Upper lobe of left lung (tissue), 6 donors: ENCODE measurements at regions not wholly inside any gene's neighbourhood (a gene's known extent, or its start where the extent isn't known, plus 50 kb on each side); places are given as distances from the start of the nearest gene placed in this dataset.
A peak's percentile ranks its signal among the peaks of the same experiment; 100 is the strongest.

Experiments used
- ATAC-seq, 2 donors: fragments of 200-7000 bp; cut with Tn5 transposase; one replicate each; pipeline ENCODE4 v1.9.1; 2022; ENCODE audit warnings: mild to moderate bottlenecking in 2 of 2, moderate library complexity in 2 of 2; ENCODE audit not compliant: low FRiP score in 2 of 2
- DNase-seq, 2 donors: peaks; one replicate each; pipeline ENCODE4 v3.0.0-alpha.2; 2019 to 2020
- H3K27ac ChIP-seq, 4 donors: fragments of 200-600 bp; sonication (generic); one replicate each; pipeline ENCODE4 v1.5.1; 2016 to 2019
- H3K27me3 ChIP-seq, 4 donors: fragments of 200-600 bp; sonication (generic); one replicate each; pipeline ENCODE4 v1.5.1; 2017 to 2019
- H3K36me3 ChIP-seq, 4 donors: fragments of 200-600 bp; sonication (generic); one replicate each; pipeline ENCODE4 v1.5.1; 2016 to 2019
- H3K4me1 ChIP-seq, 4 donors: fragments of 200-600 bp; sonication (generic); one replicate each; pipeline ENCODE4 v1.5.1; 2018 to 2019
- H3K4me3 ChIP-seq, 4 donors: fragments of 200-600 bp; sonication (generic); one replicate each; pipeline ENCODE4 v1.5.1; 2017 to 2019; ENCODE audit warnings: mild to moderate bottlenecking in 2 of 4, moderate library complexity in 1 of 4
- H3K9me3 ChIP-seq, 4 donors: fragments of 200-600 bp; sonication (generic); one replicate each; pipeline ENCODE4 v1.5.1; 2018 to 2019
- EP300 ChIP-seq, 4 donors: sonication (generic); formaldehyde crosslinking; IDR thresholded peaks; one replicate each; pipeline ENCODE4 v1.5.1; 2017; ENCODE audit warnings: antibody characterized with exemption in 4 of 4, control low read depth in 2 of 4
- POLR2A ChIP-seq, 4 donors: fragments of 450-650 bp; IDR thresholded peaks; one replicate each; pipeline ENCODE4 v1.5.1; 2016 to 2017; ENCODE audit warnings: antibody characterized with exemption in 4 of 4, mild to moderate bottlenecking in 2 of 4
- POLR2AphosphoS5 ChIP-seq, 2 donors: sonication (generic); formaldehyde crosslinking; IDR thresholded peaks; one replicate each; pipeline ENCODE4 v1.5.1; 2017; ENCODE audit warnings: antibody characterized with exemption in 2 of 2
- WGBS, 2 donors: methylation state at CpG; one replicate each; pipeline ENCODE4 v1.1.5; 2017 to 2018; 5-methylcytosine and 5-hydroxymethylcytosine counted together
- TF ChIP-seq, protein P1 (sequence below), 6 experiments: fragments of 450-650 bp in 4 of 6; fragments of 200-600 bp in 2 of 6; sonication (generic) in 2 of 6; IDR thresholded peaks; one replicate each; pipeline ENCODE4 v1.5.1; 2016 to 2019; ENCODE audit warnings: antibody characterized with exemption in 6 of 6
- donor health status: DM: no; HTN: no; CAD: no; lungs with moderate emphysema.
- donor health status: DM: no; HTN: yes; CAD: no; lungs with severe emphysema.

DNA sequence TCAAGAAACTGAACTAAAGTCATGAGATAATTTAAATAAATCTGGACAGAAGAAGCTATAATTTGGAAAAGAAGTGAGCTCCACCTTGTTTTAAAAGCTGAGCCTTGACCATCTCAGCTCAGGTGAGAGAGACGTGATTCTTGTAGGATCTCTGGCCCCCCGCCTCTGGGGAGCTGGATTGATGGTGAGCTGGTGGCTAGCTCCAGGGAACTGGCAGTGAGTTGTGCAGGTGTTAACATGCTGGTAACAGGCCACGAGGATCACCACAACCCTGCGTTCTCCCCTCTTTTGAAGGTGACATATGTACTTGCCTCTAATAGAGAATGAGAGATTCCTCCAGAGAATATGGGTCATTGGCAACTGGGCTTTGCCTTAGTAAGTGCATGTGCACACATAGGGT is 485.1 kb downstream of the IRS2 start:
- DNase-seq (no peak), ATAC-seq (no peak)
- no peaks in the 10 kb centered on the region for H3K27me3 ChIP-seq
- H3K4me1 ChIP-seq: no peaks in the 10 kb centered on the region
- H3K27ac ChIP-seq: no peak overlapping the region
- WGBS, 2 donors: 88 to 95% methylated on average over 4 of the region's 4 CpGs
- H3K36me3 ChIP-seq: no peaks in the 10 kb centered on the region
- no peak overlapping the region for H3K4me3 ChIP-seq
- no peaks in the 10 kb centered on the region for H3K9me3 ChIP-seq
- TF ChIP-seq, protein P1, sequence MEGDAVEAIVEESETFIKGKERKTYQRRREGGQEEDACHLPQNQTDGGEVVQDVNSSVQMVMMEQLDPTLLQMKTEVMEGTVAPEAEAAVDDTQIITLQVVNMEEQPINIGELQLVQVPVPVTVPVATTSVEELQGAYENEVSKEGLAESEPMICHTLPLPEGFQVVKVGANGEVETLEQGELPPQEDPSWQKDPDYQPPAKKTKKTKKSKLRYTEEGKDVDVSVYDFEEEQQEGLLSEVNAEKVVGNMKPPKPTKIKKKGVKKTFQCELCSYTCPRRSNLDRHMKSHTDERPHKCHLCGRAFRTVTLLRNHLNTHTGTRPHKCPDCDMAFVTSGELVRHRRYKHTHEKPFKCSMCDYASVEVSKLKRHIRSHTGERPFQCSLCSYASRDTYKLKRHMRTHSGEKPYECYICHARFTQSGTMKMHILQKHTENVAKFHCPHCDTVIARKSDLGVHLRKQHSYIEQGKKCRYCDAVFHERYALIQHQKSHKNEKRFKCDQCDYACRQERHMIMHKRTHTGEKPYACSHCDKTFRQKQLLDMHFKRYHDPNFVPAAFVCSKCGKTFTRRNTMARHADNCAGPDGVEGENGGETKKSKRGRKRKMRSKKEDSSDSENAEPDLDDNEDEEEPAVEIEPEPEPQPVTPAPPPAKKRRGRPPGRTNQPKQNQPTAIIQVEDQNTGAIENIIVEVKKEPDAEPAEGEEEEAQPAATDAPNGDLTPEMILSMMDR (IDR thresholded peaks at IDR 0.05): no peak
- TF ChIP-seq EP300 (IDR thresholded peaks at IDR 0.05) (no peak), POLR2A (IDR thresholded peaks at IDR 0.05) (no peak), POLR2AphosphoS5 (IDR thresholded peaks at IDR 0.05) (no peak)

DNA sequence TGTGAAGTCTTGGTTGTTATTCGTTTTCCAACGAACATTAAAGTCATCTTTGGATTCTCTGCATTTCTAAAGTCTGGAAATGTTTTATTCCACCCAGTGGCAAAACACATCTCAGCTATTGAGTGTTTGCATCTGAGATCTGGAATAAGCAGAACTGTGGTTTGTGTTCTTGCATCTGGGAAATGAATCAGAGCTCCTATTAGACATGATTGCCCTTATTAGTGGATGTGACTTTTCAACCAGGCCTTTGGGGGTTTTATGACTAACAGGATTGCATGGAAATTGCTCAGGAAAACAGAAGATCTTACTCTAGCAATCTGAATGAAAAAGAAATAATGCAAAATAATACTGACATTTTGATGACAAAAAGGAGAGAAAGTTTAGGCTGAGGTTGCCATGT is 488.8 kb downstream of the IRS2 start:
- no peak overlapping the region for H3K4me3 ChIP-seq
- no peaks in the 10 kb centered on the region for H3K36me3 ChIP-seq
- DNase-seq: no peak
- WGBS, 2 donors: 68 to 98% methylated on average over 2 of the region's 2 CpGs
- no peak overlapping the region for H3K27ac ChIP-seq
- TF ChIP-seq, protein P1 (IDR thresholded peaks at IDR 0.05): no peak
- TF ChIP-seq EP300 (IDR thresholded peaks at IDR 0.05): no peak
- no peak for TF ChIP-seq POLR2A (IDR thresholded peaks at IDR 0.05)
- TF ChIP-seq POLR2AphosphoS5 (IDR thresholded peaks at IDR 0.05): no peak
- H3K27me3 ChIP-seq: no peaks in the 10 kb centered on the region
- no peak for ATAC-seq
- no peaks in the 10 kb centered on the region for H3K4me1 ChIP-seq
- H3K9me3 ChIP-seq: no peaks in the 10 kb centered on the region

DNA sequence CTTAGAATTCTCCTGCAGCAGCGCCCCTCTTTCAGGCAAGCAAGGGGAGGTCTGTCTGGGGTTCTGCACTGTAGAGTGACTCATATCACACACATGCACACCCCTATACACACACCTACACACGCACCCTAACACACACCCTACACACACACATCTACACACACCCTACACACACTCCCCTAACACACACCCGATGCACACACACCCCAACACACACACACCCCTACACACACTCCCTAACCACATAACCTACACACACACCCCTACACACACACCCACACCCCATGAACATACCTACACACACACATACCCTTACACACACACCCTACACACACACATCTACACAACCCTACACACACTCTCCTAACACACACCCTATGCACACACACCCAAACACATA is 493.2 kb downstream of the IRS2 start:
- 91 to 95% methylated on average over 3 of the region's 3 CpGs for WGBS, 2 donors
- TF ChIP-seq POLR2A (IDR thresholded peaks at IDR 0.05) (no peak), EP300 (IDR thresholded peaks at IDR 0.05) (no peak), POLR2AphosphoS5 (IDR thresholded peaks at IDR 0.05) (no peak)
- TF ChIP-seq, protein P1 (IDR thresholded peaks at IDR 0.05): no peak
- no peak overlapping the region for H3K4me3 ChIP-seq
- ATAC-seq: peak; percentile 12 to 52
- H3K27me3 ChIP-seq: no peaks in the 10 kb centered on the region
- no peak overlapping the region for H3K27ac ChIP-seq
- no peaks in the 10 kb centered on the region for H3K4me1 ChIP-seq
- H3K36me3 ChIP-seq: no peaks in the 10 kb centered on the region
- no peak for DNase-seq
- H3K9me3 ChIP-seq: no peaks in the 10 kb centered on the region

DNA sequence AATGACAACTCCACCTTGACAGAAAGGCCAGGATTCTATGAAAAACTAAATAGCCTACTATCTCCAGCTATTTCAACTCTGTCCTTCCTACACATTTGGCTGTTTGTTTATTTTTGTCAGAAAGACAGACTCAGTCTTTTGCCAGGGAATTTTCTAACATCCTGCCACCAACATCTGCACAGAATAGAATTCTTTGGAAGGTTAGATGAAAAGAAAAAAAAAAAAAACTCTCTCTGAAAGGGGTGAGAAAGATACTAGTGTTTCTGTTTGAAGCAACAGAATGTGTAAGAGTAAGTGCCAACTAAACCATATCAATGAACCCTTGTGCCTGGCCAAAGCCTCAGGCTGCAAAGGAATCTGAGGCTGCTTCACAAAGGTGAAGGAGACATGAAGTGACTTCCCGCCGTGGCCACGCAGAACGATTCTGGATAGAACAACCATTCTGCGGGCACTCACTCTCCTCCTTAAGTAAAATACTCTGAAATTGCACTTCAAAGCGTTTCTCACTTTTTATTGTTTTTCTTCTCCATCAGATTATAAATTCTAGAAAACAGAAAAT is 498.2 kb downstream of the IRS2 start:
- Histone ChIP-seq H3K4me3 (no peak overlapping the region), H3K27ac (no peak overlapping the region), H3K4me1 (no peaks in the 10 kb centered on the region), H3K9me3 (no peaks in the 10 kb centered on the region), H3K27me3 (no peaks in the 10 kb centered on the region), H3K36me3 (no peaks in the 10 kb centered on the region)
- no peak for ATAC-seq
- DNase-seq: no peak
- no peak for TF ChIP-seq POLR2A (IDR thresholded peaks at IDR 0.05)
- no peak for TF ChIP-seq POLR2AphosphoS5 (IDR thresholded peaks at IDR 0.05)
- TF ChIP-seq EP300 (IDR thresholded peaks at IDR 0.05): no peak
- TF ChIP-seq, protein P1 (IDR thresholded peaks at IDR 0.05): no peak
- WGBS, 2 donors: 47 to 62% methylated on average over 6 of the region's 6 CpGs

DNA sequence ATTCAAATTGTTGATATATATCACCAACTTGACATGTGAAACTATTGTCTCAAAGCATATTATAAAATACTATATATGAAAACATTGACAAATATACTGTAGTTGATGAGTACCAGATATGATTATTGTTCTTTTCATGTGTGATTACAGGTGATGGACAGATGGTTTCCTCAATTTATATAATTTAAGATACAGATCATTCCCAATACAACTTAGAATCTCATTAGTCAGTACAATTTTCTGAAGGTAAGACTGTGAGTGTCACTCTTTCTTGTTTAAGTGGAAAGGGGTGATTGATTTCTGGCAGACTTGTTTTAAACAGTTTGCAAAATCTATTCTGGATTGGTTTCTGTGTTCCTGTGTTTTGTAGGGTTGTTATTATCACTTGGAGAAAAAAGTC is 498.8 kb downstream of the IRS2 start:
- H3K36me3 ChIP-seq: no peaks in the 10 kb centered on the region
- H3K4me1 ChIP-seq: no peaks in the 10 kb centered on the region
- H3K4me3 ChIP-seq: no peak overlapping the region
- TF ChIP-seq EP300 (IDR thresholded peaks at IDR 0.05) (no peak), POLR2AphosphoS5 (IDR thresholded peaks at IDR 0.05) (no peak), POLR2A (IDR thresholded peaks at IDR 0.05) (no peak)
- TF ChIP-seq, protein P1 (IDR thresholded peaks at IDR 0.05): no peak
- no peaks in the 10 kb centered on the region for H3K27me3 ChIP-seq
- no peak overlapping the region for H3K27ac ChIP-seq
- no peaks in the 10 kb centered on the region for H3K9me3 ChIP-seq
- ATAC-seq (no peak), DNase-seq (no peak)
